Vagina (tissue), 2 donors: ENCODE measurements at regions not wholly inside any gene's neighbourhood (a gene's known extent, or its start where the extent isn't known, plus 50 kb on each side); places are given as distances from the start of the nearest gene placed in this dataset.

ENCODE experiments used
- POLR2A ChIP-seq, 2 donors: fragments of 450-650 bp; IDR thresholded peaks; one replicate each; pipeline ENCODE4 v1.6.1; 2017; ENCODE audit warnings: antibody characterized with exemption in 2 of 2, mild to moderate bottlenecking in 2 of 2, moderate library complexity in 2 of 2
- POLR2AphosphoS5 ChIP-seq, 2 donors: sonication (generic); formaldehyde crosslinking; IDR thresholded peaks; one replicate each; pipeline ENCODE4 v1.9.0; 2017; ENCODE audit warnings: antibody characterized with exemption in 2 of 2, mild to moderate bottlenecking in 2 of 2, low read depth in 1 of 2; ENCODE audit not compliant: insufficient read depth in 1 of 2
- TF ChIP-seq, protein P1 (sequence below), 3 experiments: fragments of 450-650 bp in 2 of 3; fragments of 200-600 bp in 1 of 3; sonication (generic) in 1 of 3; IDR thresholded peaks; one replicate each; pipeline ENCODE4 v1.5.1; 2017 to 2019; ENCODE audit warnings: antibody characterized with exemption in 3 of 3, mild to moderate bottlenecking in 2 of 3, moderate library complexity in 2 of 3

DNA sequence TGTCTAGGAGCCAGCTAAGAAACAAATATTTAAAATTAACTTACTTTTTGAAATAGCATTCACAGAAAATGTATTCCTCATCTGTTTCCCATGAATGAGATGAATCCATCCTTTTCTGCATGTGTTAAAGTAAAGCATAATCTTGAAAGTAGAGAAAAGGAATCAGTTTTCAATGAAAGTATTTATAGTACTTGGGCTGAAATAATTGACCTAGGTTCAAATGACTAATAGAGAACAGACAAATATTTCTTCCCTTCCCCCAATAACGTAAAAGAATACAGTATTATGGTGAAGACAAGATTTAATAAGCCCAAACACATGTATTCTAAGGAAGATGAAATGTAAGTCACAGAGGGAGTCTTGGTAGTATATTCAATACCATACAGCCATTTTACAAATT lies 403.5 kb downstream of the ZNF608 start:
- TF ChIP-seq POLR2A (IDR thresholded peaks at IDR 0.05) (no peak), POLR2AphosphoS5 (IDR thresholded peaks at IDR 0.05; ENCODE audit: insufficient read depth in 1 of 2, low read depth in 1 of 2) (no peak)
- TF ChIP-seq, protein P1, sequence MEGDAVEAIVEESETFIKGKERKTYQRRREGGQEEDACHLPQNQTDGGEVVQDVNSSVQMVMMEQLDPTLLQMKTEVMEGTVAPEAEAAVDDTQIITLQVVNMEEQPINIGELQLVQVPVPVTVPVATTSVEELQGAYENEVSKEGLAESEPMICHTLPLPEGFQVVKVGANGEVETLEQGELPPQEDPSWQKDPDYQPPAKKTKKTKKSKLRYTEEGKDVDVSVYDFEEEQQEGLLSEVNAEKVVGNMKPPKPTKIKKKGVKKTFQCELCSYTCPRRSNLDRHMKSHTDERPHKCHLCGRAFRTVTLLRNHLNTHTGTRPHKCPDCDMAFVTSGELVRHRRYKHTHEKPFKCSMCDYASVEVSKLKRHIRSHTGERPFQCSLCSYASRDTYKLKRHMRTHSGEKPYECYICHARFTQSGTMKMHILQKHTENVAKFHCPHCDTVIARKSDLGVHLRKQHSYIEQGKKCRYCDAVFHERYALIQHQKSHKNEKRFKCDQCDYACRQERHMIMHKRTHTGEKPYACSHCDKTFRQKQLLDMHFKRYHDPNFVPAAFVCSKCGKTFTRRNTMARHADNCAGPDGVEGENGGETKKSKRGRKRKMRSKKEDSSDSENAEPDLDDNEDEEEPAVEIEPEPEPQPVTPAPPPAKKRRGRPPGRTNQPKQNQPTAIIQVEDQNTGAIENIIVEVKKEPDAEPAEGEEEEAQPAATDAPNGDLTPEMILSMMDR (IDR thresholded peaks at IDR 0.05), result no peak
